Tibial artery (tissue), 4 donors: ENCODE measurements at regions not wholly inside any gene's neighbourhood (a gene's known extent, or its start where the extent isn't known, plus 50 kb on each side); places are given as distances from the start of the nearest gene placed in this dataset.

Experiments used
- DNase-seq, 2 donors: peaks; one replicate each; pipeline ENCODE4 v3.0.0-alpha.2; 2019
- H3K27ac ChIP-seq, 2 donors: fragments of 200-600 bp; sonication (generic) in 1 of 2; 1 replicate in 1 of 2; 2 replicates in 1 of 2; pipeline ENCODE4 v1.5.1; 2018 to 2019; ENCODE audit warnings: mild to moderate bottlenecking in 1 of 2
- H3K27me3 ChIP-seq, 2 donors: fragments of 200-600 bp; sonication (generic) in 1 of 2; one replicate each; pipeline versions ENCODE4 v1.5.1 to v1.6.0; 2016 to 2019
- H3K36me3 ChIP-seq, 3 donors: fragments of 200-600 bp; sonication (generic) in 2 of 3; one replicate each; pipeline ENCODE4 v1.5.1; 2016 to 2019; ENCODE audit warnings: mild to moderate bottlenecking in 2 of 3
- H3K4me1 ChIP-seq, 4 donors: fragments of 200-600 bp; sonication (generic) in 2 of 4; 1 replicate in 3 of 4; 2 replicates in 1 of 4; pipeline ENCODE4 v1.5.1; 2016 to 2019
- H3K4me3 ChIP-seq, 2 donors: fragments of 200-600 bp; sonication (generic) in 1 of 2; 1 replicate in 1 of 2; 2 replicates in 1 of 2; pipeline ENCODE4 v1.5.1; 2018 to 2019; ENCODE audit warnings: mild to moderate bottlenecking in 2 of 2
- H3K9me3 ChIP-seq, 3 donors: fragments of 200-600 bp; sonication (generic) in 1 of 3; one replicate each; pipeline ENCODE4 v1.5.1; 2016 to 2019
- intact Hi-C: fragments of 100-400 bp; cut with DNase I; formaldehyde crosslinking; loops from one replicate; pipeline ENCODE4 v1.15.0; 2023; ENCODE audit warnings: low total_unique reads
- TF ChIP-seq, protein P1 (sequence below), 2 experiments: fragments of 200-600 bp in 1 of 2; fragments of 450-650 bp in 1 of 2; IDR thresholded peaks; one replicate each; pipeline ENCODE4 v1.5.1; 2017 to 2019; ENCODE audit warnings: antibody characterized with exemption in 2 of 2, mild to moderate bottlenecking in 1 of 2, moderate library complexity in 1 of 2

DNA sequence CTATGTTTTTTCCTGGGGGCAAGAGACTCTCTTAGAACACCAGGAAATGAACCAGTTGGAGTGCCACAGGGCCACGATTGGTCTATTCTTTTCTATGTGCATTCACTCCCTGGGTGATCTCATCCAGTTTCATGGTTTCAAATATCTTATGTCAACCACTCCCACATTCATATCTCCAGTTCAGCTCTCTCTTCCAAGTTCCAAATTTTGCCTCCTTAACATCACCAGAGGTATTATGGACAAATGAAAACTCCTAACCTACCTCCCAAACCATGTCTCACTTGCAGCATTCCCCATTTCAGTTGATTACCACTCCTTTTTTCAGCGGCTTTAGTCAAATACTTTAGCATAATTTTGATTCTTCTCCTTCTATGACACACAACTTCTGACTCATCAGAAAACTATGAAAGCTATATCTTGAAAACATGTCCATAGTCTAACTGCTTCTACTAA lies 203.1 kb upstream of the SEMA6D start:
- TF ChIP-seq, protein P1, sequence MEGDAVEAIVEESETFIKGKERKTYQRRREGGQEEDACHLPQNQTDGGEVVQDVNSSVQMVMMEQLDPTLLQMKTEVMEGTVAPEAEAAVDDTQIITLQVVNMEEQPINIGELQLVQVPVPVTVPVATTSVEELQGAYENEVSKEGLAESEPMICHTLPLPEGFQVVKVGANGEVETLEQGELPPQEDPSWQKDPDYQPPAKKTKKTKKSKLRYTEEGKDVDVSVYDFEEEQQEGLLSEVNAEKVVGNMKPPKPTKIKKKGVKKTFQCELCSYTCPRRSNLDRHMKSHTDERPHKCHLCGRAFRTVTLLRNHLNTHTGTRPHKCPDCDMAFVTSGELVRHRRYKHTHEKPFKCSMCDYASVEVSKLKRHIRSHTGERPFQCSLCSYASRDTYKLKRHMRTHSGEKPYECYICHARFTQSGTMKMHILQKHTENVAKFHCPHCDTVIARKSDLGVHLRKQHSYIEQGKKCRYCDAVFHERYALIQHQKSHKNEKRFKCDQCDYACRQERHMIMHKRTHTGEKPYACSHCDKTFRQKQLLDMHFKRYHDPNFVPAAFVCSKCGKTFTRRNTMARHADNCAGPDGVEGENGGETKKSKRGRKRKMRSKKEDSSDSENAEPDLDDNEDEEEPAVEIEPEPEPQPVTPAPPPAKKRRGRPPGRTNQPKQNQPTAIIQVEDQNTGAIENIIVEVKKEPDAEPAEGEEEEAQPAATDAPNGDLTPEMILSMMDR (IDR thresholded peaks at IDR 0.05) = no peak
- no peaks in the 10 kb centered on the region for H3K36me3 ChIP-seq
- H3K27ac ChIP-seq = no peak overlapping the region
- H3K4me3 ChIP-seq = no peak overlapping the region
- no peaks in the 10 kb centered on the region for H3K27me3 ChIP-seq
- DNase-seq = no peak
- intact Hi-C loops = no loop called here
- H3K9me3 ChIP-seq = no peaks in the 10 kb centered on the region
- peaks cover 0 to 5% (median 0%) of the 10 kb centered on the region in 4 donors for H3K4me1 ChIP-seq

DNA sequence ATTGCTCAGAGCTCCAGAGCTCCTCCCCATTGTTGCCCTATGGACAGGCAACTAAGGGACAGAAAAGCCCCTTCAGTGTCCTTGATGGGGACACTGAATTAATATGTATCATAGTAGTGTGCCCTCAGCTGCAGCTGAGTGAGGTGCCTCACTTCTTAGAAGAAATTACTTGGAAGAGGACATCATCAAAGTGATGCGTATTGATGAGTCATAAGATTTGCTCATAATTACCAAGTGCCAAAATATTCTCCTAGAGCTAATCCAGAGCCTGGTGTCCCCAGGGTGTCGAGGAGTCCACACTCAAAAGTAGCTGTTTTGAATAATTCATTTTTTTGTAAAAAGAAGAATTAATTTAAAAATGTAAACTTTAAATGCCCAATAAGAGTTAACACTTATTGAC lies 200.7 kb upstream of the SEMA6D start:
- intact Hi-C loops = no loop called here
- Histone ChIP-seq H3K27ac (no peak overlapping the region), H3K36me3 (no peaks in the 10 kb centered on the region), H3K27me3 (no peaks in the 10 kb centered on the region), H3K4me3 (no peak overlapping the region), H3K4me1 (peaks cover 0 to 5% (median 0%) of the 10 kb centered on the region in 4 donors), H3K9me3 (no peaks in the 10 kb centered on the region)
- no peak for DNase-seq
- TF ChIP-seq, protein P1 (IDR thresholded peaks at IDR 0.05) = no peak

DNA sequence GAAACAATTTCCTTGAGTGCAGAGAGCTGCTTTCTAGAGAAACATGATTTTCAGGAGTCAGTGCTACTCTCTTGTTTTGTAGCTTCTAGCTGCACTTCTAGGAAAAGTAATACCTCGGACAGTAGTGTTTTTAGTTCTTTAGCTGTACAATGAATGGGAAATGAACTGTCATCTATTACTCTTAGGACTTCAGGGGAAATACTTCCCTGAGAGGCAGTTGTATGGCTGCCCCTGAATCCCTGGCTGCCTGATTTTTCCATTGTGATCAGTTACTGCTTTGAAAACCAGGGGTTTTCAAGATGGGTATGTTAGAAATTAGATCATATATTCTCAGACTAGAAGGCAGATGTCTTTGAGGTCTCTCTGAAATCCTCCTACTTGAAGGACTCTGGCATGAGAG lies 200.3 kb upstream of the SEMA6D start:
- H3K9me3 ChIP-seq = no peaks in the 10 kb centered on the region
- intact Hi-C loops = no loop called here
- no peaks in the 10 kb centered on the region for H3K27me3 ChIP-seq
- H3K36me3 ChIP-seq = no peaks in the 10 kb centered on the region
- no peak overlapping the region for H3K27ac ChIP-seq
- TF ChIP-seq, protein P1 (IDR thresholded peaks at IDR 0.05) = no peak
- H3K4me3 ChIP-seq = no peak overlapping the region
- no peak for DNase-seq
- H3K4me1 ChIP-seq = peaks cover 0 to 5% (median 0%) of the 10 kb centered on the region in 4 donors

DNA sequence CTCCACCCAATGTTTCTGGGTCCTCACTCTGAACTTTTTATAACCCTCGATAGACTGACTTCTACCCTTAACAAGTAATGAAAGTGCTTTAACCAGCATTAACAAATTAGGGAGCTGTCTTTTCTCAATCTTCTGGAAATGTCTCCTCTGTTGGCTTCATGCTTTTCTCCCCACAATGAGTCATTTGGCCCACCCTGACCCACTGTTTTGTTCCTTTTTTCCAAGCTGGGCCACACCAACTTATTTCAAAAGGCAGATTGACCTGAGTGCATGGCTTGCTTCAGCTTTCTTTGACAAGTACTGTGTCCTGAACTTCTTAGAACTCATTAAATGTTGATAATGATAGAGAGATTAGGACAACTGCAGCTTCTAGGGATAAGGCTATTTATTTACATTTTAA lies 199.6 kb upstream of the SEMA6D start:
- Histone ChIP-seq H3K4me3 (no peak overlapping the region), H3K27ac (no peak overlapping the region)
- DNase-seq = peak in 1 of 2 donors; percentile 23

DNA sequence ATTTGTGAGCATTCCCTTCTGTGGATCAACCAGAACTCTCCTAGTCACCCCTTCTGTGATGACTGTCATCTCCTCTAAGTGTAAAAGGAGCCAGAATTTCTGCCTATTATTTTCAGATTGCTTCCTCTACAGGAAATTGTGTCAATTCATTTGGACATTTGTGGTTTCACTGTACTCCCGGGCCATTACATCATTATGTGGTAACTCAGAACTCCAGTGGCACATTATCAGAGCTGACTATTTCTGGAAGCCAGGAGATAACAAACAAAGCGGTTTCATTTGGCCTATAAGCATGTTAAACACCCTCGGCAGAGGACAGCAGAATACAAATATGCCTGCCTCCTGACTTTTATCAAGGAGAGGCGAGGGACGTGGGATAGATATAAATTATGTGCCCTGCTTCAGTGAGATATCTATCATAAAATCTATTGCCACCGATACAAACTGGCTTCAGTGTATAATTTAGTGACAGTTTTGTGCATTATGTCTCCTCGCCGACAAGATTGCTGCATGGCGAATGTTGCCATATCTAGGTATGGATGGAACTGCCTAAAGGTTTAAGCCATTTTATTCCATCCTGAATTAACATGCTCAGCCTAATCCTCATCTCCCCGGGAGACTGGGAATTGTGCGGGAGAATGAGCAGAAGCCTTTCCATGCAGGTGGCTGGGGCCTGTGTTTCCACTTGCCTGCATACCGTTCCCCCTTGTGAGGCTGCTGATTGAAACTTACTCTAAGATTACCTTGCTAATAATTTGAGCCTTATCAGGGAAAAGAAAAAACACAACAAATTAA lies 193.4 kb upstream of the SEMA6D start:
- TF ChIP-seq, protein P1 (IDR thresholded peaks at IDR 0.05) = no peak
- intact Hi-C loops = no loop called here
- no peak for DNase-seq

More for the DNA sequence above, 199.6 kb upstream of the SEMA6D start:
- intact Hi-C loops = no loop called here
- H3K9me3 ChIP-seq = no peaks in the 10 kb centered on the region
- H3K36me3 ChIP-seq = no peaks in the 10 kb centered on the region
- TF ChIP-seq, protein P1 (IDR thresholded peaks at IDR 0.05) = no peak
- no peaks in the 10 kb centered on the region for H3K27me3 ChIP-seq
- H3K4me1 ChIP-seq = peaks cover 0 to 5% (median 0%) of the 10 kb centered on the region in 4 donors

More for the DNA sequence above, 193.4 kb upstream of the SEMA6D start:
- H3K36me3 ChIP-seq = no peaks in the 10 kb centered on the region
- no peak overlapping the region for H3K27ac ChIP-seq
- H3K9me3 ChIP-seq = no peaks in the 10 kb centered on the region
- no peaks in the 10 kb centered on the region for H3K27me3 ChIP-seq
- no peaks in the 10 kb centered on the region for H3K4me1 ChIP-seq
- no peak overlapping the region for H3K4me3 ChIP-seq
